Bronchial epithelial cell (primary cell): ENCODE measurements at regions not wholly inside any gene's neighbourhood (a gene's known extent, or its start where the extent isn't known, plus 50 kb on each side); places are given as distances from the start of the nearest gene placed in this dataset.

Experiments used
- DNase-seq: peaks from one replicate; pipeline ENCODE4 v3.0.0-alpha.2; 2010; ENCODE audit warnings: low read depth
- FAIRE-seq: peaks from 2 replicates; lab custom pipeline; 2011; peaks lifted over from hg19 to GRCh38; lab: Jason Lieb, UNC
- H3K27me3 ChIP-seq: 2 replicates; pipeline ENCODE4 v1.5.1; 2011; ENCODE audit warnings: low read length; ENCODE audit not compliant: control insufficient read depth, insufficient read depth
- H3K36me3 ChIP-seq: 2 replicates; pipeline ENCODE4 v1.5.1; 2011; ENCODE audit warnings: low read length; ENCODE audit not compliant: control insufficient read depth, insufficient read depth
- H3K4me3 ChIP-seq: 2 replicates; pipeline ENCODE4 v1.5.1; 2011; ENCODE audit warnings: mild to moderate bottlenecking, low read depth, low read length, control low read depth
- TF ChIP-seq, protein P1 (sequence below): IDR thresholded peaks from 2 replicates; pipeline ENCODE4 v1.5.1; 2011; ENCODE audit warnings: mild to moderate bottlenecking, moderate library complexity, low read length, control low read depth, inconsistent platforms; ENCODE audit not compliant: insufficient read depth, severe bottlenecking

DNA sequence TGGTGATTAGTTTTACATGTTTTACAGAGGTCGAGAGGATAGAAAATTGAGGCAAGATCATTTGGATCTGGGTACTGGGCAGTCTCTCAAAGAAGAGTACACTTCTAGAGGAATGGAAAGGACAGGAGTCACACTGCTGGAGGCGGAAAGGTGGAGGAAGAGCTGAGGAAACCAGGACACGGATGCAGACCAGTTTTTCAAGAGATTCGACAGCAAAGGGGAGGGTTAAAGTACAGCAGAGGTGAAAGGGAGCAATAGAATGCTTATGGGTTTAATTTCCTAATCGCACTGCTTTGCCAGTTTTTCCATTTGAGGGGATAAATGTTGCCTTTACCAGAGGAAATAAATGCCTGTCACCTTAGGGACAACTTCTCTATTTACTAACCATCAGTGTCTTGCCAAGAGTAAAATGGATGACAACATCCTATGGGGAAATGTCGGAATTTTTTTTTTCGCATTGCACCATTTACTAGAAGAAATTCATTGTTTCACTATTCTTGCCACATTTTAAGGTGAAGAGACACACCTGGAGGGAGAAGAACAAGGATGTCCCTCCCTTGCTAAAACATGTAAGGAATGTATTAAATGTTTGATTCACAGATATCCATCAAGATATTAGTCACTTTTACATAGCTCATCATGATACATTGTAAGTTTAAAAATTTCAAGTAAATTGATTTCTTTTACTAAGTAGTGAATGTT lies 226.6 kb downstream of the COL12A1 start:
- TF ChIP-seq, protein P1, sequence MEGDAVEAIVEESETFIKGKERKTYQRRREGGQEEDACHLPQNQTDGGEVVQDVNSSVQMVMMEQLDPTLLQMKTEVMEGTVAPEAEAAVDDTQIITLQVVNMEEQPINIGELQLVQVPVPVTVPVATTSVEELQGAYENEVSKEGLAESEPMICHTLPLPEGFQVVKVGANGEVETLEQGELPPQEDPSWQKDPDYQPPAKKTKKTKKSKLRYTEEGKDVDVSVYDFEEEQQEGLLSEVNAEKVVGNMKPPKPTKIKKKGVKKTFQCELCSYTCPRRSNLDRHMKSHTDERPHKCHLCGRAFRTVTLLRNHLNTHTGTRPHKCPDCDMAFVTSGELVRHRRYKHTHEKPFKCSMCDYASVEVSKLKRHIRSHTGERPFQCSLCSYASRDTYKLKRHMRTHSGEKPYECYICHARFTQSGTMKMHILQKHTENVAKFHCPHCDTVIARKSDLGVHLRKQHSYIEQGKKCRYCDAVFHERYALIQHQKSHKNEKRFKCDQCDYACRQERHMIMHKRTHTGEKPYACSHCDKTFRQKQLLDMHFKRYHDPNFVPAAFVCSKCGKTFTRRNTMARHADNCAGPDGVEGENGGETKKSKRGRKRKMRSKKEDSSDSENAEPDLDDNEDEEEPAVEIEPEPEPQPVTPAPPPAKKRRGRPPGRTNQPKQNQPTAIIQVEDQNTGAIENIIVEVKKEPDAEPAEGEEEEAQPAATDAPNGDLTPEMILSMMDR, result no peak
- Histone ChIP-seq H3K27me3 (no peaks in the 10 kb centered on the region), H3K4me3 (no peak overlapping the region), H3K36me3 (no peaks in the 10 kb centered on the region)
- FAIRE-seq, result no peak
- DNase-seq, result peak; percentile 70

DNA sequence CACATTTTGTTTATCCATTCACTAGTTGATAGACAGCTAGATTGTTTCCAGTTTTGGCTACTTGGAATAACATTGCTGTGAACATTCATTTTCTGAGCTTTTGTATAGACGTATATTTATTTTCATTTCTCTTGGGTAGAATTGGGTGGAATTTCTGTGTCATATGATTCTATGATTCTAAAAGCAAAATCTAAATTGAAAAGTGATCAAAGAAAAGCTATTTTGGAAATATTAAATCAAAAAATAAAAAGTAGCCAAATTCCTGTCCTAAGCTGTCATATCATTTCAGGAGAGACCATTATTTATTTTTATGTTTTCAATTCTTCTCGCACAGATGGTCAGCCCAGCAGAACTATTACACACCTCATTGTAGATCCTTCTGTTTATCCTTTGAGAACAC lies 229.2 kb downstream of the COL12A1 start:
- TF ChIP-seq, protein P1, result no peak
- DNase-seq, result no peak
- H3K27me3 ChIP-seq, result no peaks in the 10 kb centered on the region
- H3K4me3 ChIP-seq, result no peak overlapping the region
- no peak for FAIRE-seq
- H3K36me3 ChIP-seq, result no peaks in the 10 kb centered on the region

DNA sequence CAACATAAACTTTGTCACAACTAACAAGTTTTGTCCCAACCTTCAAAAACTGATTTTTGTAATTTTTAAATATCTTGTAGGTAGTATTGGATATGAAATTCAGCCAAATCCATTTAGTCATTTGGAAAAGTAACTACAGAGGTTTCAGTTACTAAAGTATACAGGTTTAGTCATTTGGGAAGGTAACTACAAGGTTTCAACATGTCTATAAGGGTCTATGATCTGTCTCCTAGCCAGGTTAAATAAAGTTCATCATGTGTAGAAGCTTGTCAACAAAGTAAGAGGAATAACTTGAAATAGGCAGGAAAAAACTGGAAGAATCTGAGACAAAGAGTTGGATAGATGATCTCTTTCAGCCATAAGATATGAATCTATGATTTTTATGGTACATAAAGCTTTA lies 229.8 kb downstream of the COL12A1 start:
- peak; percentile 89 for DNase-seq
- no peak overlapping the region for H3K4me3 ChIP-seq
- H3K27me3 ChIP-seq, result no peaks in the 10 kb centered on the region
- TF ChIP-seq, protein P1, result no peak
- no peaks in the 10 kb centered on the region for H3K36me3 ChIP-seq
- no peak for FAIRE-seq

DNA sequence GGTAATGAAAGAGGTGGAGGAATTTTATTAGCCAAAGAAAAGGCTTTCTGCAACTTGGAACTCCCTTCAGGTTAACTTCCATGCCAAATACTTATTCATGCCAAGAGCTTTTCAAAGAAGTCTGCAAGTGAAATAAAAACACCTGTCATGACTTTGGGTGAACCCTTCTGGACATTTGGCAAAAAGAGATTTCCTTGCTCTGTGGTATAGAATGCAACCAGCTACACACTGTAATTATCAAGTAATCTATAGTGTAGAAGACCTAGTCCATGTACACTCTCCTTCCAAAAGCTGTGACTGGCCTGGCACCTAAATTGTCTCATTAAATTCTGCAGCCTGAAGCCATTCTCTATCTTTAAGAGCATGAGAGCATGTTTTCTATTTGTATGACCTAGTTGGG lies 232.3 kb downstream of the COL12A1 start:
- H3K36me3 ChIP-seq, result no peaks in the 10 kb centered on the region
- no peaks in the 10 kb centered on the region for H3K27me3 ChIP-seq
- FAIRE-seq, result no peak
- no peak for DNase-seq
- TF ChIP-seq, protein P1, result no peak
- no peak overlapping the region for H3K4me3 ChIP-seq

DNA sequence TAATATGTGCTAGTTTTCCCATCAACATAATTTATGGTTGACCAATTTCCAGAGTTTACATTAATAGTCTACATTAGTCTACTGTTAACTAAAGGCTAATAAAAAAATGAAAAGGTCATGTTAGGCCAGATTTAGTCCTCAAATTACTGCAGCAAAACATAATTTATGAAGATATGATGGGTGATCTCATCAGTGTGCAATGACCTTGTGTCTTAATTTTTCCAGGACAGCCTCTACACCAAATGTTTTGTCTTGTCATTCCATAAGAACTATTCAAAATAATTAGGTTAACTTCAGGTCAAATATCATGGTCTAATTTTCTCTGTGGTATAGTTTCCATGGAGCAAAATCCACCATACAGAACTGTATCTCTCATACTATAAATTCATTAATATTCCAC lies 234.2 kb downstream of the COL12A1 start:
- no peaks in the 10 kb centered on the region for H3K27me3 ChIP-seq
- H3K36me3 ChIP-seq, result no peaks in the 10 kb centered on the region
- no peak overlapping the region for H3K4me3 ChIP-seq
- TF ChIP-seq, protein P1, result no peak
- DNase-seq, result no peak
- FAIRE-seq, result no peak

DNA sequence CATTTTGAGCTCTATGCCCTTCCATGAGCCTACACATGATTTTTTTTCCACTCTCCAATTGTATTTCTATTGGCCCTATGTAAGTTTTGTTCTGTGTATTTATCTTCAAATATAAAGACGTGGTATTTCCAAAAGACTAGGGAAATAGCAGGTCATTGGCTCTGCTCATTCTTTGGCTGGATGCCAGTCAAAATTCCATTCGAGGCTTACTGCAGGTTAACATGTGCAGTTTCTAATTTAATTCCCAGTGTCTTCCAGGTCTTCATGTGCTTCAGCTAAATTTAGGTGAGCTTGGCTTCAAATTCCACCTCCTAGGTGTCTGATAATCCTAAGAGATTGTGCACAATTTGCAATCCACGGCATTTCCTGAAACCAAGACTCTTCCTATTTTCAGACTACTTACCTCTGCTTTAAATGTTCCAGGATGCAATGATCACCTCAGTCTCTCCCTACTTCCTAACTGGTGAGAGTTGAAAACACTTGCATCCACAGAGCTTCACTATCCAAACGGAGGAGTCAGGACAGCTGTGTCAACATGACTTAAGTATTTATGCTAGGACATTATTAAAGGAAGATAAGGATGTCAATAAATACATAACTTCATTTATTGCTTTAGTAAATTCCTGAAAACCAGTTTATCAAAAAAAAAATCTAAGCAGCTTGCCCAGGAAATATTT lies 236.1 kb downstream of the COL12A1 start:
- TF ChIP-seq, protein P1, result no peak
- FAIRE-seq (no peak), DNase-seq (no peak)
- Histone ChIP-seq H3K36me3 (no peaks in the 10 kb centered on the region), H3K4me3 (no peak overlapping the region), H3K27me3 (no peaks in the 10 kb centered on the region)
